Stimulated activated CD8-positive, alpha-beta memory T cell treated with anti-CD3 and anti-CD28 coated beads, Interleukin-7, amount 100 ng/mL, for 24 hours (primary cell): ENCODE measurements at regions not wholly inside any gene's neighbourhood (a gene's known extent, or its start where the extent isn't known, plus 50 kb on each side); places are given as distances from the start of the nearest gene placed in this dataset.

Source experiments
- DNase-seq: peaks from one replicate; pipeline ENCODE4 v3.0.0-alpha.2; 2020; ENCODE audit warnings: low read depth

GRCh38 chr1:30198795-30199403 is 524.5 kb downstream of the MATN1 start:
- DNase-seq: no peak

DNA sequence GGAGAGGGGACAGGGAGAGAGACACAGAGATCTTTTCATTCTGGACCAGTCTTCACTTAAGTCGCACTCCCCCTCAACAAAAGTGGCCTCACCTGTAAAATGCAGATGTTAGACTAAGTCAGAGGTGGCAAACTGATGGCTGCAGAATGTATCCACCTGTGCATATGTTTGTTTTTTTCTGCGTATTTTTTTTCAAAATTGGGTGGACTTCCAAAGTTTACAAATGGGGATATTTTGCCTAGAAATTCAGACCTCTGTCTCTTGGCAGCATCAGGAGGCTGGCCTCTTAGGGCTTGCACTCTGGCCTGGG is 525.0 kb downstream of the MATN1 start:
- no peak for DNase-seq

- DNase-seq: no peak
Measured at GRCh38 chr1:30197639-30198450, 525.5 kb downstream of the MATN1 start.

DNA sequence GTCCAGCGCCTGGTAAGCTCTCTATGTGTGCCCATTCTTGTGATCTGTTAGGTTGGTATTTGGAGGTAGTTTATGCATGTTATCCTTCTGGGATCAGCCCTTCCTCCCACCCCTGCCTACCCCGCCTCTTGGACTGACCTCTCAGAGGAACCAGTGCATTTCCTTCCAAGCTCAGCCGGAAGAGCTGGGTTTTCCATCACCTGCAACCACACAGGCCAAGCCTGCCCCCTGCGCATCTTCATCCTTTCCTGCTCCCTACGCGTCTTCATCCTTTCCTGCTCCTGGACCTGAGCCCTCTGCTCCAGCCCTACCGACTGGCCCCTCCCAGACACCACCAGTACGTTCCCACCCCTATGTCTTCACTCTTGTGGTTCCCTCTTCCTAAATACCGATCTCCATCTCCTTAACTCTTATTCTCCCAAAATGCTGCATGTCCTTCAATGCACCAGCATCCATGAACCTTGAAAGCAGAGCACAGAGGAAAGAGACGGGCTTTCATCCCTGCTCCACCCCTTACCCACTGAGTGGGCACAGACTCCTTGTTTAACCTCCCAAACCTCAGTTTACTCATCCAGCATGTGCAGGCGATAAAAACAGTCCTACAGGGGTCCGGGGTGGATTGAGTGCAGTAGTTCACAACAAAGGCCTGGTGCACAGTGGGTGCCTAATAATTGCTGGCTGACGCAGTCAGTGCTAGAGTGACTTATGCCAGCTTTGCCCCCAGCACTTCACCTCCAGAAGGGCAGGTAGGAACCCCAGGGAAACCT is 526.3 kb downstream of the MATN1 start:
- no peak for DNase-seq

DNA sequence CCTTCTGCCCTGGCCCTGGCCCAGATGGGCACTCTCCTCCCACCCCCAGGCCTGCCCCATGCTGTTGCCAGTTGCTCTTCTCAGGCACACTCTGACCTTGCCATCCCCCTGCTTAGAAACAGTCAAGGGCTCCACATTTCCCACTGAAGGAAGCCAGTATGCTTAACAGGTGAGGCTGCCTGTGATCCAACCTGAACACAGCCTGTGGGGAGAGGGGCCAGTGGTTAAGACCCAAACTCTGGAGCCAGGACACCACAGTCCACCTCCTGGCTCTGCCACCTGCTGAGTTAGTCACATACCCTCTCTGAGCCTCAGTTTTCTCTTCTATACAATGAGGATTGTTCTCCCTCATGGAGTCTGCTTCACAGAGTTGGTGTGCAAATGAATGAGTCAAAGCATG is 526.9 kb downstream of the MATN1 start:
- DNase-seq: no peak

DNA sequence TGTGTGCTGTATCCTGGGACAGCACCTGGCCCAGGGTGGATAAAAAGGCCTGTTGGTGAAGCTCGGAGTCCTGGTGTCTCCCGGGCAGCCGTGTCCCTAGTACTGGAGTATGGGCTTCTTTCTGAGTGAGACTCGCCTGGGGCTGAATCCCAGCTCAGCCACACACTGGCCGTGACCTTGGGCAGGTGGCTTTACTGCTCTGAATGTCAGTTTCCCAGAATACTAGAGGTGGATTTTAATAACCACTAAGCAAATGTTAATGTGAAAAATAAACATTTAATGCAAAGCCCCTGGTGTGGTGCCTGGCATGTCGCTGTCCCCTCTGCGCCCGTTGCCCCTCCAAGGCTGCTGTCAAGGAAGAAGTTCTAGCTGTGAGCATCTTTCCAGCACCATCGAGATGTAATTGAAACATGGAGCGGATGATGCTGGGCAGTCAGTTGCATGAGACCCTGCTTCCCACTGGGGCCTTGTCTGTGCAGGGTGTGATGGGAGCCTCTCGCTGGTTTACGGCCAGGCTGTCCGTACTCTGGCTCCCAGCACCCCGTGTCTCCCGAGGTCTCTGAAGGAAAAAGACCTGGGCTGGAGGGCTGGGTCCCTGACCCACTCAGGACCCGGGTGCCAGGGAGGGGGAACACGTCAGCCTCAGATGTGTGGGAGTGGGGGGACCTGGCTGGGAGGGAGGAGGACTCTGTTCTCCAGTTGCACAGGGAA is 527.8 kb downstream of the MATN1 start:
- no peak for DNase-seq

GRCh38 chr1:30194741-30195423 is 528.5 kb downstream of the MATN1 start:
- no peak for DNase-seq

GRCh38 chr1:30194046-30194619 is 529.3 kb downstream of the MATN1 start:
- no peak for DNase-seq

DNA sequence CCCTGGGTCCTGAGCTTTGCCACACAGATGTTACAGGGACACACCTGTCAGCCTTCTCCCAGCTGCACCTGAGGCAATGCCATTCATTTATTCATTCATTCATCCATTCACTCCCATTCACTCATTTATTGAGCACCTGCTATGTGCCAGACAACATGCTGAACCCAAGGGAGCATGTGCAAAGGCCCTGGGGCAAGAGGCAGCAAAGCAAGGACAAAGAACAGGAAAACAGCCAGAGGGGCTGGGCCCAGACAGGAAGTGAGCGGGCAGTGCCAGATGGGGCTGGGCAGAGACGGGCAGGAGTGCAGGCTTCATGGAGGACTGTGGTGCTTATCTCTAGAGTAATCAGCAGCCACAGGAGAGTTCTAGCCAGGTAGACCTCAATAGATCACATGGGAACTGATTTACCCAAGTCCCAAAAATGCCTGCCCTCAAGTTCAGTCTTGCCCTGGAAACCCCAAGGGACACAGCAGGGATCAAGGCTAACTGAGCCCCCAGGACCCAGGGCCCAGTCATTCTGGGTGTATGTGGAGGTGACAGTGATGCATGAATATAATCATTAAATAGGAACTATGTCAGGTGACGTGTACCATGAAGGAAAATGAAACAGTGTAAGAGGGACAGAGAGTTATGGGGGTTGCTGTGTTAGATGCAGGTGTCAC is 530.3 kb downstream of the MATN1 start:
- no peak for DNase-seq

- no peak for DNase-seq
Measured at GRCh38 chr1:30191154-30191702, 532.2 kb downstream of the MATN1 start.

- DNase-seq: no peak
Measured at GRCh38 chr1:30190511-30191153, 532.8 kb downstream of the MATN1 start.

- no peak for DNase-seq
Measured at GRCh38 chr1:30189818-30190500, 533.4 kb downstream of the MATN1 start.

DNA sequence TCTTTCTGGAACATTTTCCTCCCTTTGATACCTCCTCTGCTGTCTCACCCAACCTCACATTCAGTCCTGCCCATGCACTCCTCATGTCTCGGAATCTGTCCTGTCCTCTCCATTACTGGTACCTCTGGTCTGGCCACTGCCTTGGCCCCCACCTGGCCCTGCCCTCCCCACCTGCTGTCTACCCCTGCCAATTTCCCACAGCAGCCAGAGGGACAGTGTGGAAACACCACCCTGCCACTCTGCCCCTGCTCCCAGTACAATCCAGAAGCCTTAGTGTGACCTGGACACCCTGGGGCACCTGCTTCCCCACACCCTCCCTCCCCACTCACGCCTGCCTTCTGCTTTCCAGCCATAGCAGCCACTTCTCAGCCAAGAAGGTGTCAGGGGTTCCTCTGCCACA is 534.4 kb downstream of the MATN1 start:
- DNase-seq: no peak

DNA sequence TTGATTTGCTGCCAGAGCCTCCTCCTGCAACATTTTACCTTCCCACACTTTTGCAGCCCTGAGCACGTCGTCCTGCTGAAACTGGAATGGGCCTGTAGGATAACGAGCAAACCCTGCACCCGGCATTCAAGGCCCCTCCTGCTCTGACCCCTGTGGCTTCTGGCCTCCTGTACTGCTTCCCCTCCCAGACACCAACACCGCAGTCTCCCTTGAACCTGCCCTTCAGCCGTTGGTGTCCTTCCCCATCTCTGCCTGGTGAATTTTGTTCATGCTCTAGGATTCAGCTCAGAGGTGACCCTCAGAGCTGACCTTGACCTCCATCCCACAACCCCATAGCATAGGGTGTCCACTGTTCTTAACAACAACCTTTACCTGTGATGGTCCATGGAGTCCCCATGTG is 535.1 kb downstream of the MATN1 start:
- DNase-seq: no peak

- no peak for DNase-seq
Measured at GRCh38 chr1:30187413-30188023, 535.9 kb downstream of the MATN1 start.

DNA sequence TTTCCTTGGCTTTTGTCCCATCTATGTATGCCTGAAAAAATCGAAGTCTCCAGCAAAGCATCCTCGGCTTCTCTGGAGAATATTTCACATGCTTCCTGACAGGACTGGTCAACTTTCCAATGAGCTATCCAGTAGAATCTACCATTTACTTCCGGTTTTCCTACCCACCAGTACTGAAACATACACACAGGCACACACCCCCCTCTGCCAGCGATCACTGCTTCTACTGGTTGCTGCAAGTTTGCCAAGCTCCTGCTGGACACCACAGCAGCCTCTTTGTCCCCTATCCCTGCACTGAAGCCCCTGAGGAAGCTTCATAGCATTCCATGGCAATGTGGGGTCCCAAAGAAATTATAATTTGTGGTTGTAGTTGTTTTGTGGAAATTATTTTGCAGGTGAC is 536.8 kb downstream of the MATN1 start:
- no peak for DNase-seq

- no peak for DNase-seq
Measured at GRCh38 chr1:30185809-30186208, 537.6 kb downstream of the MATN1 start.

GRCh38 chr1:30185313-30185712 is 538.1 kb downstream of the MATN1 start:
- DNase-seq: no peak
